Islet of Langerhans (tissue), 1 donor: ENCODE measurements at regions not wholly inside any gene's neighbourhood (a gene's known extent, or its start where the extent isn't known, plus 50 kb on each side); places are given as distances from the start of the nearest gene placed in this dataset.
A peak's percentile ranks its signal among the peaks of the same experiment; 100 is the strongest.

ENCODE experiments used
- FAIRE-seq: peaks from one replicate; lab custom pipeline; 2011; peaks lifted over from hg19 to GRCh38; lab: Jason Lieb, UNC

DNA sequence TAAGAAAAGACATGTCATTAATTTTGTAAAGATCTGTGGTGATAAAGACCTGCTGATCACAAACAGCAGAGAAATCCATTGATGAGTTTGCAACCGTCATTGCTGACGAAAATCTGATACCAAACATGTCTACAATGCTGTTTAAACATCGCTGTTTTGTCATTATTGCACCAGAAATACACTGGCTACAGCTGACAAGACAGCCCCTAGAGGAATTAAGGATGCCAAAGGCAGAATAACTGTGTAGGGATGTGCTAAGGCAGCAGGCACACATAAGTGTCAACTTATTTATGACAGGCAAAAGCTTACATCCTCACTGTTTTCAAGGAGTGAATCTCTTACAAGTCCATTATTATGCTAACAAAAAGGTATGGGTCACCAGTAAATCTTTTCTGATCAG lies 439.3 kb downstream of the TLE1 start:
- no peak for FAIRE-seq

DNA sequence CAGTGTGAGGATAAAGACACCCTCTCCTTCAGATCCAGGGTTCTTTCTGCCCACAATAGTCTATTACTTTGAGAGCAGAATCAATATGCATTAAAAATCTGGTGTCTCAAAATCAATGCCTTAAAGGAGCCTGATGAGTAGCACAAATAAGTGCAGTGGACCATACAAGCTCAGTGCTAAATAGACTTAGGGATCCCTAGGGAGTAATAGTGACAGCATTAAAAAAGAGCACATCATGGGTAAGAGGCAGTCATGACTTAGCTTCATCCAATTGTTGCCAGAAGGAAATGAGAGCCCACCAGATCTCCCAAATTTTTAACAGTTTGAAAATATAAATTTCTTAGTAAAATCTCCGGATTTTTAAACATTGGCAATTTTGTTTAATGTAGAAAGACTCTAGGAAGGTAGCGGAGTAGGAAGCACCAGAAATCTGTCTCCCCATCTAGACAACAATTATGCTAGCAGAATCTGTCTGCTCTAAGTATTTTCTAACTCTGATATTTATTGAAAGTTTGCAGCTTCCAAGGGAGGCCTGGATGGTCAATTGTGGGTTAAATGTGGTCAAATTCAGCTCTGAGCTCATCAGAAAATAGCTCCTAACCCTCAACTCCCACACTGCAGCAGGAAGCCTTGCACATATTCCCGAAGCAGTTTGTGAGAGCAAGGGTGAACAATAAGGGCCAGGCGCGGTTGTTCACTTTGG lies 443.9 kb downstream of the TLE1 start:
- FAIRE-seq: no peak

DNA sequence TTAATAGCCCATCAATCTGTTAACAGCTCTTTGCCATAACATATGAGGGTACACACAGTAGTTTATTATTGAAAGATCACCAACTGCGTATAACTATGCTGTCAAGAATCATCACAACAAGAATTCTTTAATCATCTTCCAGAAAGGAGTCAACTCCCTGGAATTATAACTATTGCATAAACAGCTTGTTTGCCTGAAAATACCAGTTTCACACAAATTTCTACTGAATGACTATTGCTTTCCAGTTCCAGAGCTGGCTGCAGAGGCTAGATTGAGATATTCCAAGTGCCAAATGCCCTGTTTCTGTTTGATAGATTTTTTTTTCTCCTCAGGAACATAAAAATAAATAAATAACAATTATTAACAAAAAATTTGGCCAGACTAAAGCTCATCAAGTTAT lies 444.7 kb downstream of the TLE1 start:
- FAIRE-seq: no peak

DNA sequence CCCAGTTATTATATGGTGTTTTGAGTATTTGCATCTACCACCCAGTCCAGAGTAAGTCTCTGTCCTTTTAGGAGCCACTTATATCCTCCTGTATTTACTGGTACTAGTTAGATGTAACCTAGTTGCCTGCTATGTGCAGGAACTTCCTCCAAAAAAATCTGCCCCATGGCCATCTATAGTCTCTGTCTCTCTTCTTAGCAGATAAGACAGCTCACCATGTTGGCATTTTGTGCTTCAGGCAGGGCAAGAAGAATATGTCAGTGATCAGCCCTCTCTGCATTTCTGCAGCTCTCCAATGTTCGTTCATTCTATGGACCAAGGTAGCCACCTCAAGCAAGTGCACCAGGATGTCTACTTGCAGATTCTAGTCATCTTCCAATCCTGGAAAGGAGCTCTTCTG lies 446.5 kb downstream of the TLE1 start:
- FAIRE-seq: no peak

DNA sequence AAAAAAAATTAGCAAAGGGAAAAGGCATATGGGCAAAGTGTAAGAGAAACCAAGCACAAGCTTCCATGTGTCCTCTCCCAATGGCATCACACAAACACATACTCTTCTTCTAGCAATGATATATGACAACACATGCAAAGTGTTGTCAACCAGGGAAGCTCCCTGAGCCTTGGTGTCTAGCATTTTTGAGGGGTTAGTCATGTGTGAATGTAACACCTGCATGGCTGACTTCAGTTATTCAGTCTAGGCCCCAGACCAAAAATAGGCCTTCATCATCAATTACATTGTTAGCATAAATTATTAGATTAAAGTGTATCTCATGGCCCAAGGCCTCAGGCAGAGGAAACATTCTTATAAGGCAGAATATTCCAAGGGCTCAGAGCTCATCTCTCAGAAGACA lies 450.0 kb downstream of the TLE1 start:
- no peak for FAIRE-seq

DNA sequence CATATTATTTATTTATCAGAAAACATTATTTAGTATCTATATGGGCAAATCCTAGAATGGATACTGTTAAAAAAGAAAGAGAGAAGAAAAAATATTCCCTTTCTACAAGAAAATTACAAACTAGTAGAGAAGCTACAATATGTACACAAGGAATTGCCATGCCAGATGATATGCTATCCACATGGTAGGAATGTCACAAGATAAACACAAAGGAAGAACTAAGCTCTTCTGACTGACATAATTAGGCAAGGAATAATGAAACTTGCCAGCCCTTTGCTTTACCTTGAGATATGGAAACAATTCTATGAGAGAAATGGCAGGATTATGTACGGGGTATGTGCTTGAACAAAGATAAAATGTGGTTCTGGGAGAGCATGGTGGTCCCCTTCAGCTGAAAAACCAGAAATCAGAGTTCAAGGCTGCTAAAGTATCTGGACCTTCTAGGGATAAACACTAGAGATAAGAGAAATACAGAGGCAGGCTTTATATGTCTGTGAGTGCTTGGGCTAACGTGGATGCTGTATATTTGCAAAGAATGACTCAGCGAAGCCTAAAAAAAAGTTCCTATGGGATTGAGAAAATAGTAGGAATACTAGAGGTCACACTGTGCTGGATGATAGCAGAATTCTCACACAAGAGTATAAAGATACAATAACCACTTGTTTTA lies 451.6 kb downstream of the TLE1 start:
- FAIRE-seq: no peak

DNA sequence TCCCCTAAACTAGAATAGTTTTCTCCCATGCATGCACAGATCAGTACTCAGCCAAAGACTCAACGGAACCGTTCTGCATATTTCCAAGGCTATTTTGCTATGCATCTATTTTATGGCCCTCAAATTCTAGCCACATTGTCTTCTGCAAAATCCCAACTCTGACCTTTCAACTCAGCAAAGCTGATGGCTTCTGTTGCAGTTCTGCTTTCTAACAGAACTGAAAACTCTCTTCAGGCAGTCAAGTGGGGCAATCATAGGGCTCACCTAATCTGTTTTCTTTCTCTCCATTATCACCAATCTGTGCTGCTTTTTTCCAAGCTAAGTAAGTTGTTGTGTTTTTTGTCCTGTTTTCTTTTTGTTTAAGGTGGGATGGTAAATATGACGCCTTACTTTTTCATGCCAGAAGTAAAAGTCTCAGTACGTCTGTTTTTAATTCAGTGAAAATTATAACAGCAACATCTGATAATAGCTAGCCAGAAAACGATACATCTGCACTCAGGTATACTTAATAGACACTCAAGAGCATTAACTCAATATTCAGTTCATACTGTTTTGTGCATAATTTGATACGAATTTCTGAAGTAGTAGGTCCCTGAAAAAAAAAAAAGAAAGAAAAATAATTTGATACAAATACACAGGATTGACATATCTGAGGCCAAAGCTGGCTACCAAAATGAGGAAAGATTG lies 454.3 kb downstream of the TLE1 start:
- FAIRE-seq: no peak

DNA sequence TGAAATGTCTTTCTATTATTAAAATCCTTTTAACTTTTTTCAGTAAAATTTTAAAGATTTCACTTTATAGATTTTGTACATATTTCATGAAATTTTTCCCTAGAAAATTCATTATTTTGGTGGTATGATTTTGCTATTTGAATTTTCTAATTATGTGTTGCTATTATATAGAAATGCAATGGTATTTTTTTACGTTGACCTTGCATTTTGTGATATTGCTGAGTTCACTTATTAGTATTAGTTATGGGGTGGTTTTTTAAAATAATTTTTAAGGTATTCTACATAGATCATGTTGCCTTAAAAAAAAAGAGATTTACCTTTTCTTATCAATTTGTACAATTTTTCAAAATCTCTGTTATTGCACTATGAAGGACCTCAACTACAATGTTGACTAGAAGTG lies 458.3 kb downstream of the TLE1 start:
- FAIRE-seq: no peak

DNA sequence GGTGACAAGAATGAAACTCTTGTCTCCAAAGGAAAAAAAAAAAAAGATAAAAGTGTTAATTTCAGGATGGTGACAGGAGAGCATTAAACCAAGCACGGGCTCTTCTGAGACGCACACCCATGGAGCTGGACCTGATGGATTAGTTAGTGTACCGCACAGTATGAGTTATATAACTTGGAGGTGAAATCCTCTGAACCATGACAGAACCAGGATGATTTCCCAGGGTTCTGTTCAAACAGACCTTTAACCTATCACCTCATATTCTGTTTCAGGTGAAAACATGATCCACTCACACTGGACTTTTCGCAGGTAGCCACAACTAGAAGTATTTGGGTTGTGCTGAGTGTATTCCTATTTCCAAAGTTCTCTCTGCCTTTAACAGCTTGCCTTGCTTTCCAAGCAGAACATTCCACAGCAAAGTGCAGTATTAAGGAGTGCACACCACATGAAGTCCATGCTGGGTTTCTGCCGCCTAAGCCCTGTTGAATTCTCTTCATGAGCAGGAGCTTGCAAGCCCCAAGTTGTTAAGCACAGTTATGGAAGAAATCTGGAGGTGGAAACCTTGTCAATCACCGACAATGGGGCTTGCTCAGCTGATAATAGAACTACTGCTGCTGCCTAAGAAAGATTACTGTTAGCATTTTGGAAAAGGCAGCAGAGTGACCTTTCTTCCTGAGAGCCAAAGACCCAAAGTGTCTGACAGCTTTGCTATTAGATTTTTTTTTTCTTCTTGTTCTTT lies 461.7 kb downstream of the TLE1 start:
- FAIRE-seq: no peak

DNA sequence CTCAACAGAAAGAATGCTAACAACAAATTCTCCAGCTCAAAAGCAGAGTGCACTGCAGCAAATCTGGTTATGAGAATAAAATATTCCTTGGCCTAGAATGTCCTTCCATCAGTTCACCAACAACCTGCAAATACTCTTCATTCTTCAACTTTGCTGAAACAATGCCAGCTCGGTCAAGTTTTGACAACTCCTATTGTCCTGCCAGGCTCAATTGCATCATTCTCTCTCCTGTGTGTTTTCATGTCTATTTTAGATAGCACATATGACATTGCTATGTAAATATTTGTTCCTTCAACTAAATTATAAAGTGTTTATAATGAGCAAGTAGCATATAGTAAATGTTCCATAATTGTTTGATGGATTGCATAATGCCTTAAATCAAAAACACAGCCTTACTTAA lies 463.8 kb downstream of the TLE1 start:
- FAIRE-seq: no peak

DNA sequence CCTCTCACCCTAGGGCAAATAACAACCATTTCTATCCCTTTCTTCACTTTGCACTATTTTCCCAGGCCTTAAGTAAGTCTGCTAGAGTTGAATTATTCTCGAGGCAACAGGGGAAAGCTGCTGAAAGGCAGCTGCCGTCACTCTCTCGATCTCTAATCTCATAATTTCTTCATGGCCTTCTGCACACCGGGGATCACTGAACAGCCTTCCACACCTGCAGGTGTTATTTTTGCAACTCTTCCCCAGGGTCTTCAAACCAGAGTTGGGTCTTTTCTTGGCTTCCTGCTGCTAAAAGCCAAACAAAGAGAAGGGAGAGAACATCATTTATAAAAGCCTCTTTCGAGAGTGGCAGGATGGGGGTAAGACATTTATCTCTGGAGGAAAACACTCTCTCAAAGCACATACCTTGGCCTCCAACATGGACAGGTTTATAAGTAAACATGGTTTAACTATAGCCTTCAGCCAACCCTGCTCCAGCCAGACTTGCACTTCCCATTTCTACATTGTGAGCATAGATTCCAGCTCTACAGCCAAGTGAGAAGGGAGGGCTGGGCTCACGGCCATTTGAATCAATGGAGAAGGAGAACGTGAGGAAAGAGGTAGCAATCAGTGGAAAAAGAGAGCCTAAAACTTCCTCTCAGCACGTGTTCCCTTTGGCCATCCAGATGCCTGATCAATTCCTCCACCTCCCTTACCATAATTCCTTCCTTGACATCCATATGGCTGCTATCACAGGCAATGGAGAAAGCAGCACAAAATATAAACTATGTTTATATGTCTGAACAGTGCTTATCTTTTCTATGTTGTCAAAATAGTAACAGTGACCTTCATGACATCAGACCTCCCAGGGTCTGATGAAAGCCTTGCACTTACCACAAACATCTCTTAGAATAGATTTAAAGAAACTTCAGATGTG lies 464.9 kb downstream of the TLE1 start:
- FAIRE-seq: no peak

DNA sequence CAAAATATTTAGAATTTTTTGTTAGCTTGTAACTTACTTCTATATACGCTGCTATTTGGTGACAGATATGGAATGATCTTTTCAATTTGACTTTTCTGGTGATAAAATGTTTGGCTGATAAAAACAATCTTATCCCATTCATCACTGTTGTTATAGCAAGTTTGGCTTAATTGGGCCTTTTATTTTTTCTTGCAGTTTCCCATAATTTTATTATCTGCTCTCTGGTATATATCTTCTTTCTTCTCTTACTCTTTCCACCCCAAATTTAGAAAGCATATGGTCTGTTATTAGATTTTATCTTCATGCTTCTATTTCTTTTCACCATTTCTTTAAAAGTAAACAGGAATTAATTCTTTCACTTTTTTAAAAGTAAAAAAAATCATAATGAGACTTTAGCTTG lies 474.4 kb downstream of the TLE1 start:
- FAIRE-seq: no peak

DNA sequence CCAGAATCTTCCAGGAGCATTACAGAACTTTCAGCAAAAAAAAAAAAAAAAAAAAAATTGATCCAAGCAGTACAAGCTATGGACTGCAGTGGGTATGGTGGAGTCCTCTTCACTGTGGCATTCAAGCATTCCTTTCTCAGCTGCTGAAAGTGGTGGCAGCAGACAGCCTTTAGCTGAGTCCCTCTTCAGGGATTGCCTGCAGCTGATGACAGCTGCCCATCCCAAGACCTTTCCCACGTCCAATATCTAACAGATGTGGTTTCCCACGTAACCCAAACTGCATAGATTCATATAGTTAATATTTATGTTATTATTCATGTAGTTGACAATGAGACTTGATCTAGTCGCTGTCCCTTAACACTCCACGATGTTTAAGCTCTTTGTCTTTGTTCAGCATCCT lies 475.9 kb downstream of the TLE1 start:
- no peak for FAIRE-seq

DNA sequence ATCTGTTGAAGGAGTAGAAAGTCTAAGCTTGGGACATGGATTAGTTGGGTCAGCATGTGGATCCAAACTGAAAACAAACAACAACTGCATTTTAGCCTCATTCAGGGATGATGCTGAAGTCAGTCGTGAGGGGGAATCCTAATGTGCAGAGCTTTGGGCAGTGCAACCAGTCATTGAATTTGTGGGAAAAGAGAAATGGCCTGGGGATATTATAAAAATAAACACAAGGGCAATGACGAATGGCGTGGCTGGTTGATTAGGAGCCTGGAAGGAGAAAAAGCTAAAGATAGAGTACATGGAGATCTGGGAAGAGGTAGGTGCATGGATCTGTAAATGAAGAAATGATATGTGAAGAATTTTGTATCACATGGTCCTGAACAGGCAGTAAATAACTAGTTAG lies 477.6 kb downstream of the TLE1 start:
- no peak for FAIRE-seq

DNA sequence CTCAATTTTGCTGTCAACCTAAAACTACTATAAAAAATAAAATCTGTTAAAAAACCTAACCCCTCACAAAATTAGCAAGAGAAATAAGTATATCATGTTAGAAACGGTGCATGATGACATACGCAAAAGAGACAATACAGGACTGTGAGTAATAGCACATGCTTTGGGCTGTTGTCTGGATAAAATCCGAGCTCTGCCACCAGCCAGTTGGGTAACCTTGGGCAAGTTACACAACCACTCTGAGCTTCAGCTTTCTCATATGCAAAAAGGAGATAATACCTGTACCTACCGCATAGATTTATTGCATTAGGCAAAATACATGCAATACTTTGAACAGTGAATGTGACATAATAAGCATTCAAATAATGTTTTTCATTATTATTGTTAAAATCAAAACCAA lies 481.7 kb downstream of the TLE1 start:
- no peak for FAIRE-seq

DNA sequence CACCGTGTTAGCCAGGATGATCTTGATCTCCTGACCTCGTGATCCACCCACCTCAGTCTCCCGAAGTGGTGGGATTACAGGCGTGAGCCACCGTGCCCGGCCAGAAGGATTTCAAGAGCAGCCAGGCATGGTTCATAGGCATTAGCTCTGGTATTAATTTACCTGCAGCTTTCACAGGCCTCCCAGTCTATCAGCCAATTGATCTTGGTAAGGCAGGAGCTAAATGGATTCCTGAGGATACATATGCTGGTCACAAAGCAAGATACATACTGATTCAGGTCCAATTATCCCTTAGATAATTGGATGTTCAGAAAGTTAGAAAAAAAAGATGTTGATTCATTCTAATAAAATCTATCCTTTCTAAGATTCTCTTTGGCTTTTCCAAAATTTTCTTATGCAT lies 487.1 kb downstream of the TLE1 start:
- peak; percentile 47 for FAIRE-seq

DNA sequence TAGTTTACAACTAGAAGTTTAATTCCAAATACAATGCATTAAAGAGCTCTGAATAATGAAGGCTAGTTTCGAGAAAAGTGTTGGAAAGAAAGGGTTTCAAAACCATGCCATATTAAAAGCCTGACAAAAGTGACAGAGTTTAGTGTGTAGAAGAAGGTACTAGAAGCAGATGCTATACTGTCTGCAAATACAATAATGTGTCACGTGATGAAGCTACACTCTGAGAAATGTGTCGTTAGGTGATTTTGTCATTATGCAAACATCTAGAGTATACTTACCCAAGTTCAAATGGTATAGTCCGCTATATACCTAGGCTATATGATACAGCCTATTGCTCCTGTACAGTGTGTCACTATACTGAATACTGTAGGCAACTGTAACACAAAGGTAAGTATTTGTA lies 494.1 kb downstream of the TLE1 start:
- FAIRE-seq: no peak

DNA sequence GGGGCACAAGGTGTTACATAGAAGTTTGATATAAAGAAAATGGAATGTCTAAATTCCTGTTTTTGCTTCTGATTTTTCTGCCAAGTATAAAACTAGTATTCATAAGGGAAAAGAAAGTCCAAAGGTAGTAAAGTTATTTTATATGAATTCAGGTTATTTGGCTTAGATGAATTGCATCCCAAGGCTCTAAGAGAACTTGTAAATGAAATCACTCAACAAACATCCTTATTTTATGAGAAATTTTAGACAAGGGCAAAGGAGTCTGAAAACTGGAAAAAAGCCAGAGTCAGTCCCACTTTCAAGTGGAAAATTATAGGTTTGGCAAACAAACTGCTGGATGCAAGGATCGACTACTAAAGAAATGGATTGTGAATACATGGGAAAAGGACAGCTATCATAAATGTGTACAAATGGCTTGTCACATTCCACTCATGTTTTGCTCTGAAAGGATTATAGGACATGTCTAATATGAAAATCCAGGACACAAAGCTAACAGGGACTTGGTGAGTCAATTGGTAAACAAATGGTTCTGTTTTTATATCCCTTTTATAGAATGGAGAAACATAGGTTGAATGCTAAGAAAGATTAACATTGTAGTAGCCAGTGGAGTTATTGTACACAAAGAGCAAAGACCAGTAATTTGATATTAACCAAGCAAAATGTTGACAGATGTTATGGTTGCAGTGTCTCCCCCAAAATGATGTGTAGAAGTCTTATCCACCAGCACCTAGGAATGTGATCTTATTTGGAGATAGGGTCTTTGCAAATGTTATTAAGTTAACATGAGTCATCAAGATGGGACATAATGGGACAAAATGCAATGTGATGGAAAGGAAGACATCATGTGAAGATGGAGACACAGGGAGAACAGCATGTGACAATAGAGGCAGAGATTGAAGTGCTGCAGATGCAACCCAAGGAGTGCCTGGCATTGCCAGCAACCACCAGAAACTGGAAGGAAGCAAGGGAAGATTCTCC lies 495.7 kb downstream of the TLE1 start:
- no peak for FAIRE-seq

DNA sequence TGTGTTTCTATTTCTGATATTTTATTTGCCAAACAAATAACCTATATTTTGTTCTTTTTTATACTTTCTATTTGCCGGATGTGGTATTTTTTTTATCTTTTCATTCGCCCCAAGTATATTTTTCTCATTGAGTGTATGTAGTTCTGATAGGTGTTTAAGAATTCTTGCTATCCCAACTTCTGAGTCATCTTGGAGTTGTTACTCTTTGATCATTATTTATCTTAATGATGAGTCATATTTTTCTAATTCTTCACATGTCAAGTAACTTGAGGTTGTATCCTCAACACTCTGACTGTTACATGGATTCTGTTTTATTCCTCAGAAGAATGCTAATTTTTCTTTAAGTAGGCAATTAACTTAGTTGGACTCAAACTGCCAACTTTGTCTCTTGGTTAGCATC lies 498.1 kb downstream of the TLE1 start:
- no peak for FAIRE-seq

DNA sequence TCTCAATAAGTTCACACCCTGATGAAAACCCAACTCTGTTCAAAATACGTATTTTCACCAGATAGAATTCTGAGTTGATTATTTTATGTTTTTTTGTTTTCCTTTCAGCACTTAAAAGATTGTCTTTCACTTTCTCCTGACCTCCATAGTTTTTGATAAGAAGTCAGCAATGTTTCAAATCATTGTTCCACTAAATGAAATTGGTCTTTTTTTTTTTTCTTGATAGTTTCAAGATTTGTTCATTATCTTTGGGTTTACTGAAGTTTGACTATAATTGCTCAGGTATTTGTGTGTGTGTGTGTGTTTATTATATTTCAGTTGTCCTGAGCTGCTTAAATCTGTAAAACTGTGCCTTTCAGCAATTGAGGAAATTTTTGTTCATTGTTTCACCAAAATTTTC lies 498.7 kb downstream of the TLE1 start:
- FAIRE-seq: no peak

DNA sequence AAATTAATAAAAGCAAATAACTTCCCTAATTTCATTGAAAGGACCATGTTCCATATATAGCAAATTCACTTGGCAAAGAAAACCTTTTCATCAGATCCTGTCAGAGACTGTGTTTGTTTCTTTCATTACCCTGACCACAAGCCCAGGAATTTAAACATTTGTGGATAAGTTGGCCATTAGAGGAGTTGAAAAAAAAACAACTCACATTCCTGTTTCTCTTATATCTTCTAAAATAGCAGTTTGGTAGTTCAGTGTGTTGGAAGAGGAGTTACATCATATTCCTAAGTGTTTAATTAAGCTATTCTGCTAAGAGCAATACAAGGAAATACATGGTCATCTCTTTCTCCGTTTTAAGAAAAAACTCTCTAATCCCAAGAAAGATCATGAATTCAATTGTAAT lies 505.6 kb downstream of the TLE1 start:
- no peak for FAIRE-seq
